Osteoblast (primary cell): ENCODE measurements at regions not wholly inside any gene's neighbourhood (a gene's known extent, or its start where the extent isn't known, plus 50 kb on each side); places are given as distances from the start of the nearest gene placed in this dataset.
A peak's percentile ranks its signal among the peaks of the same experiment; 100 is the strongest.
"Not testable (repeated sequence)": the region's sequence is repeated elsewhere in the genome, so short reads cannot be mapped to it uniquely, and the experiment has no call there.

ENCODE experiments used
- DNase-seq: peaks from one replicate; pipeline ENCODE4 v3.0.0; 2011; ENCODE audit warnings: low spot score, mixed read lengths; ENCODE audit not compliant: insufficient read length; ENCODE audit errors: missing footprints
- H2AFZ ChIP-seq: 2 replicates; pipeline ENCODE4 v1.6.0; 2011; ENCODE audit warnings: mild to moderate bottlenecking, low read length
- H3K27ac ChIP-seq: 2 replicates; pipeline ENCODE4 v1.5.1; 2011; ENCODE audit warnings: mild to moderate bottlenecking, low read depth, low read length, moderate library complexity
- H3K27me3 ChIP-seq: 2 replicates; pipeline ENCODE4 v1.6.0; 2012; ENCODE audit warnings: mild to moderate bottlenecking, control low read depth, inconsistent platforms, low read length, moderate library complexity; ENCODE audit not compliant: insufficient read depth
- H3K36me3 ChIP-seq: 2 replicates; pipeline ENCODE4 v1.5.1; 2011; ENCODE audit warnings: mild to moderate bottlenecking, low read length, control low read depth, moderate library complexity; ENCODE audit not compliant: insufficient read depth
- H3K4me1 ChIP-seq: 2 replicates; pipeline ENCODE4 v1.5.1; 2011; ENCODE audit warnings: mild to moderate bottlenecking, low read length, control low read depth, moderate library complexity; ENCODE audit not compliant: insufficient read depth
- H3K4me2 ChIP-seq: 2 replicates; pipeline ENCODE4 v1.6.0; 2011; ENCODE audit warnings: mild to moderate bottlenecking, low read length; ENCODE audit not compliant: insufficient read depth
- H3K4me3 ChIP-seq: fragments of 200-600 bp; sonication (generic); 3 replicates; pipeline ENCODE4 v1.5.1; 2012; ENCODE audit warnings: mild to moderate bottlenecking, low read length, inconsistent platforms; ENCODE audit not compliant: insufficient read depth
- H3K79me2 ChIP-seq: 2 replicates; pipeline ENCODE4 v1.6.0; 2012; ENCODE audit warnings: mild to moderate bottlenecking, low read length, control low read depth, inconsistent platforms; ENCODE audit not compliant: insufficient read depth
- H3K9me3 ChIP-seq: 2 replicates; pipeline ENCODE4 v1.5.1; 2011; ENCODE audit warnings: low read depth, low read length, control low read depth
- H4K20me1 ChIP-seq: 2 replicates; pipeline ENCODE4 v1.6.0; 2012; ENCODE audit warnings: mild to moderate bottlenecking, low read length, control low read depth; ENCODE audit not compliant: insufficient read depth
- TF ChIP-seq, protein P1 (sequence below): IDR thresholded peaks from 2 replicates; pipeline ENCODE4 v1.5.1; 2011; ENCODE audit warnings: mild to moderate bottlenecking, low read depth, low read length, moderate library complexity; ENCODE audit errors: extremely low read depth

DNA sequence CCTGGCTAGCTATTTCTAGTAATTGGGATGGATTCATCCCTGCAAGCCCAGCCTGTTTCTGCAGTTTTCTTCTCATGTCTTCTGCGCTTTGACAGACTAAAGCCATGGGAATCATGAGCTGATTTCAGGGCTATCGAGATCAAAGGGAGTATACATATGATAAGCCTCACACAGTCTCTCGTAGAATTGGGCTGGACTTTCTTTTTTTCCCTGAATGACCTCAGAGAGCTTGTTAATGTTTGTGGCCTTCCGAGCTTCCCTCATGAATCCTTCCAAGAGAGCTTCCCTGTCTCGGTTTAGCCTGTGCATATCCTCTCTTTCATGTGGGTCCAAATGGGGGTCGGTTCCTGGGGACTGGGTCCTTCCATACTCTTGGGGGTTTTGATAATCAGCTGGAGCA lies 130.3 kb downstream of the ADRA2C start:
- no peak overlapping the region for H3K4me2 ChIP-seq
- H3K4me1 ChIP-seq = no peaks in the 10 kb centered on the region
- no peaks in the 10 kb centered on the region for H3K79me2 ChIP-seq
- no peak overlapping the region for H2AFZ ChIP-seq
- H3K4me3 ChIP-seq = no peak overlapping the region
- H3K27me3 ChIP-seq = no peaks in the 10 kb centered on the region
- TF ChIP-seq, protein P1, sequence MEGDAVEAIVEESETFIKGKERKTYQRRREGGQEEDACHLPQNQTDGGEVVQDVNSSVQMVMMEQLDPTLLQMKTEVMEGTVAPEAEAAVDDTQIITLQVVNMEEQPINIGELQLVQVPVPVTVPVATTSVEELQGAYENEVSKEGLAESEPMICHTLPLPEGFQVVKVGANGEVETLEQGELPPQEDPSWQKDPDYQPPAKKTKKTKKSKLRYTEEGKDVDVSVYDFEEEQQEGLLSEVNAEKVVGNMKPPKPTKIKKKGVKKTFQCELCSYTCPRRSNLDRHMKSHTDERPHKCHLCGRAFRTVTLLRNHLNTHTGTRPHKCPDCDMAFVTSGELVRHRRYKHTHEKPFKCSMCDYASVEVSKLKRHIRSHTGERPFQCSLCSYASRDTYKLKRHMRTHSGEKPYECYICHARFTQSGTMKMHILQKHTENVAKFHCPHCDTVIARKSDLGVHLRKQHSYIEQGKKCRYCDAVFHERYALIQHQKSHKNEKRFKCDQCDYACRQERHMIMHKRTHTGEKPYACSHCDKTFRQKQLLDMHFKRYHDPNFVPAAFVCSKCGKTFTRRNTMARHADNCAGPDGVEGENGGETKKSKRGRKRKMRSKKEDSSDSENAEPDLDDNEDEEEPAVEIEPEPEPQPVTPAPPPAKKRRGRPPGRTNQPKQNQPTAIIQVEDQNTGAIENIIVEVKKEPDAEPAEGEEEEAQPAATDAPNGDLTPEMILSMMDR = no peak
- DNase-seq = no peak
- no peaks in the 10 kb centered on the region for H3K36me3 ChIP-seq
- no peak overlapping the region for H3K27ac ChIP-seq
- no peaks in the 10 kb centered on the region for H3K9me3 ChIP-seq
- no peaks in the 10 kb centered on the region for H4K20me1 ChIP-seq

DNA sequence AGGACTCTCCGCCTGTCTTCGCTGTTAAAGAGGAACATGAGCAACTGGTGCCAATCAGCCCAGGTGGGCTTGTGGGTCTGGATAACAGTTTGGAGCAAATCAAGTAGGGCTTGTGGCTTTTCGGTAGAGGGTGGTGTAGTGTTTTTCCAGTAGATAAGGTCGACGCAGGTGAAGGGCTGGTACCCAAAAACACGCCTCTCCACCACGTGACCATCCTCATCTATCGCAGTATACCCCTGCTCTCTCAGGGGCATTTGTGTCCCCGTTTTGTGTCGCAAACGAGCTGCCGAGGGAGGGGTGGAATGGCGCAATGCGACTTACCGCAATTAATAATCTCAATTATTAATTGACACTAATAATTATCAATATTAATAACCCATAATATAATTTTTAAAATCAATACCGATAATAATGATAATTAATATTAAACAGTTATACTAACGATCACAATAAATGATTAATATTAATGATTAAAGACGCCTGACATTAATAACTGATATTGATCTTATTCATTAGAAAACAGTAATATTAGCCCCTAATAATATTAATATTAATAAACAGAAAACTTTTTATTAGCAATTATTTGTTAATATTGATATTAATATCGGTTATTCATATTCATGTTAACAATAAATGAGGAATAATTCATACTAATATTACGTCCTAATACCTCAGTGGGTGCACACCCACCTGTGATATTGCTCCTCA lies 130.8 kb downstream of the ADRA2C start:
- not testable (repeated sequence) for H4K20me1 ChIP-seq, H3K79me2 ChIP-seq, H3K4me1 ChIP-seq, H3K9me3 ChIP-seq, H3K27me3 ChIP-seq, H3K4me3 ChIP-seq, H2AFZ ChIP-seq, H3K4me2 ChIP-seq, H3K36me3 ChIP-seq, DNase-seq, H3K27ac ChIP-seq

DNA sequence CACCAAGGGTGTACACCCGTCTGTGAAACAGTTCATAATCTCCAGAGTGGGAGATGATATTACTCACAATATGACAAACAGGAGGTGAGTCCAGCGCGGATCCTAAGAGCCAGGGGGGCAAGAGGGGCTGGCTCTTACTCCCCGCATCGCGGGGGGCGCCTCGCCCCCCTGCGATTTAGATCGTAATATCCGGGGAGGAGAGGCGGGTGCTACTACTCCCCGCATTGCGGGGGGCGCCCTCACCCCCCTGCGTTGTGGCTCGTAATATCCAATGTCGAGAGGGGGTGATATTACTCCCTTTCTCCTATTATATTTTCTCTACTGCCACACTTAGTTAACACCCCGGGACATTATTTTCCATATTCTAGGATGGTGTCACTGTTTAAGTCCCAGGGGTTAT lies 131.9 kb downstream of the ADRA2C start:
- H3K36me3 ChIP-seq = no peaks in the 10 kb centered on the region
- H3K4me2 ChIP-seq = no peak overlapping the region
- no peak overlapping the region for H3K27ac ChIP-seq
- no peaks in the 10 kb centered on the region for H4K20me1 ChIP-seq
- DNase-seq = no peak
- H3K27me3 ChIP-seq = no peaks in the 10 kb centered on the region
- no peaks in the 10 kb centered on the region for H3K79me2 ChIP-seq
- no peaks in the 10 kb centered on the region for H3K4me1 ChIP-seq
- H3K9me3 ChIP-seq = no peaks in the 10 kb centered on the region
- H3K4me3 ChIP-seq = no peak overlapping the region
- TF ChIP-seq, protein P1 = no peak
- H2AFZ ChIP-seq = no peak overlapping the region

DNA sequence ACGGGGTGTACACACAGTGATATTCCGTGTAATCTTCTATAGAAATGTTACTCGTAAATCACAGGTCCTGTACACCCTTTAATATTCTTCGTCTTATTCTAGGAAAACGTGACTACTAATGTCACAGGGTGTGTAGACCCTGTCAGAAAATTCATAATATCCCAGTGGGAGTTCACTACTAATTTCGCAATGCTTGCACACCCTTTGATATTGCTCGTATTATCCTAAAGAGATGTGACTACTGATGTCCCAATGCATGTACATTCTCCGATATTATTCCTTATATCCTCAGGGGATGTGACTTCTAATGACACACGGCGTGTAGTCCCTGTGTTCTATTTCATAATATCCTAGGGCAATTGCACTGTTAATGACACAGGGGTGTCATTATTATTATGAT lies 132.7 kb downstream of the ADRA2C start:
- not testable (repeated sequence) for H3K79me2 ChIP-seq, H3K36me3 ChIP-seq, H3K4me2 ChIP-seq, H3K27me3 ChIP-seq, H3K4me1 ChIP-seq, H3K27ac ChIP-seq, H3K9me3 ChIP-seq, DNase-seq, H4K20me1 ChIP-seq, H3K4me3 ChIP-seq, H2AFZ ChIP-seq

DNA sequence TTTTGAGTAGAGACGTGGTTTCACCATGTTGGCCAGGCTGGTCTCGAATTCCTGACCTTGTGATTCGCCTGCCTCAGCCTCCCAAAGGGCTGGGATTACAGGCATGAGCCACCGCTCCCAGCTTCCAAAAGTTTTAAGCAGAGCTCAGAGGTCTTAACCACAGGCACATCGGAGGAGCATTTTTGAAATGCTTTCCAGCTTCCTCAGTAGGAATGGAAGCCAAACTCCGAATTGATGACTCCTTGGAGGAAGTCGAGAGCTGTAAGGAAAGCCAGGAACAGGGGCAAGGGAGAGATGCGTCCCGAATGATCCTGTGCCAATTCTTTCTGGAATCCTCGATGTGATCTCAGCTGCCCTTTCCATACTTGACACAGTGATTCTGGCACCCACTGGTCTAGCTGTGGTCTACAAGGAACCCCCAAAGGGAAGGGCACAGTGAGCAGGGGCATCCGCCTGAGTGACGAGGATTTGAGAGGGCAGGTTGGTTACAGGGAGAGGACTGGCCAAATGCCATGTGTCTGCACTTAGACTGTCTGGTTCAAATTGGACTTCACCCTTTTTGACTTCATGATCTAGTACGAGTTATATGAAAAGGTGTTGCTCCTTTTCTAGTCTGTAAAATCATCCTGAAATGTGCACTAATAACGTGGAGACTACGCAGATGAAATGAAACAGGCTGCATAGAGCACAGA lies 138.2 kb downstream of the ADRA2C start:
- DNase-seq, H3K27me3 ChIP-seq, H3K4me1 ChIP-seq, H3K79me2 ChIP-seq, H2AFZ ChIP-seq, H4K20me1 ChIP-seq, H3K9me3 ChIP-seq, H3K36me3 ChIP-seq: not testable (repeated sequence)
- Histone ChIP-seq H3K27ac (peak overlapping the region; percentile 92), H3K4me3 (peak overlapping the region; percentile 25), H3K4me2 (peak overlapping the region; percentile 69)

DNA sequence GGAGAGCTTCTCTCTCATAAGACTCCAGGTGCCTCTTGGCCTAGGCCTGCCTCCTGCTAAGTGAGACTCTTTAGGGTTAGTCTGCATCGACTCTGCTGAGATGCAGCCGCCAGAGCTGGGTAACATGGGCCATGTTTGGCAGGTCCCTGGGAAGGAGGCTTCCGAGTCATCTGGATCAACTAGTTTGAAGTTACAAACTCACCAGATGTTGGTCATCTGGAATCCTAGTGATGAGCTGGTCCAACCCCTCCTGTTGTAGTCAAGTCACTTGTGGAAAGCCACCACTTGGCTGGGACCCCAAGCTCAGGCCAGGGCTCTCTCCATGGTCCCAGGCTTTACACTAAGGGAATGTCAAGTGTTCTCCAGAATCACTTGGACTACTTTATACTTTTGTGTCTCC lies 143.4 kb downstream of the ADRA2C start:
- not testable (repeated sequence) for H2AFZ ChIP-seq, H3K4me1 ChIP-seq, H3K79me2 ChIP-seq, H3K27ac ChIP-seq, H3K9me3 ChIP-seq, DNase-seq, H3K4me2 ChIP-seq, H3K27me3 ChIP-seq, H3K4me3 ChIP-seq, H4K20me1 ChIP-seq, H3K36me3 ChIP-seq

DNA sequence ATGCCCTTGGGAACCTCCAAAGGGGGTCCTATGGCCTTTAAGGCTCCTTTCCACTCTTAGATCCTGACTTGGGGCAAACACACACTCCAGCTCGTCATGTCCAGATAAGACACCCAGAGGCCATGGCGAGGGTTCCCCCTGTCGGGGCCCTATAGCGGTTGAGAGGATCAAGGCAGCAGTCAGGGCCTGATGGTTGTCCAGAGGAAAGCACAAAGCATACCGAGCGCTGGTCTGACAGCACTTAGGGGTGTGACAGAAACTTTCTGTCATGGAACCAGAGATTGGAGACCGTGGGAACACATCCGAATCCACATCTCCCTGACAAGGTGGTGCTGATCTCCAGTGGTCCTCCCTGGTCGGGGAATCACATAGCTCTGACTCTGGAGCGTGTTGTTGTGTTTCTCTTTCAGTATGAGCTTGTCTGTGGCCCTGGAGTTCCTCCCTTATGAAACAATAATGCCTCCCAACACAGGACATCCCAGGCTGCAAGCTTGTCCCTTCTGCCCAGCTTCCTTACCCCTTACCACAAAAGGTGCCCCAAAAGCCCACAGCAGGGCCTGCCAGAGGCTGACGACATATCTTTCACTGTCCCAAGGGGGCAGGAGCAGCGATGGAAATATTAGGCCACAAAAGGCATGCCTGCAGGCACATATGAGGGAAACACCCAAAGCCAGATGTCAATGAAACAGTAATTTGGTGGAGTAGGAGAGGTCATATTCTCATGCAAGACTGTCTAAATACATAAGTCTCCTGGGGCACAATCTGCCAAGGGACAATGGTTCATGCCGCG lies 144.2 kb downstream of the ADRA2C start:
- not testable (repeated sequence) for H3K36me3 ChIP-seq, DNase-seq, H3K9me3 ChIP-seq, H3K4me3 ChIP-seq, H3K79me2 ChIP-seq, H2AFZ ChIP-seq, H3K27ac ChIP-seq, H3K4me2 ChIP-seq, H3K27me3 ChIP-seq, H4K20me1 ChIP-seq, H3K4me1 ChIP-seq
